CD14-positive monocyte (primary cell): ENCODE measurements at regions not wholly inside any gene's neighbourhood (a gene's known extent, or its start where the extent isn't known, plus 50 kb on each side); places are given as distances from the start of the nearest gene placed in this dataset.
"Not testable (repeated sequence)": the region's sequence is repeated elsewhere in the genome, so short reads cannot be mapped to it uniquely, and the experiment has no call there.

Experiments
- DNase-seq, 3 donors: peaks; one replicate each; pipeline ENCODE4 v3.0.0-alpha.2; 2011 to 2022
- H2AFZ ChIP-seq: 2 replicates; pipeline ENCODE4 v1.6.0; 2012; ENCODE audit warnings: mild to moderate bottlenecking, low read depth, low read length, inconsistent platforms; ENCODE audit not compliant: insufficient read depth, poor library complexity, severe bottlenecking
- H3K27ac ChIP-seq, 2 donors: 1 replicate in 1 of 2; 2 replicates in 1 of 2; pipeline ENCODE4 v1.5.1; 2012 to 2013; ENCODE audit warnings: low read length in 2 of 2, control low read depth in 1 of 2, inconsistent platforms in 1 of 2, low read depth in 1 of 2, mild to moderate bottlenecking in 1 of 2
- H3K27me3 ChIP-seq, 2 donors: one replicate each; pipeline versions ENCODE4 v1.6.0 to v1.6.1; 2011 to 2013; ENCODE audit warnings: low read length in 2 of 2; ENCODE audit not compliant: control insufficient read depth in 2 of 2, insufficient read depth in 2 of 2
- H3K36me3 ChIP-seq, 2 donors: replicated peaks in 1 of 2; 1 replicate in 1 of 2; 2 replicates in 1 of 2; pipeline versions ENCODE4 v1.5.1 to v1.6.1; 2012 to 2013; ENCODE audit warnings: low read length in 2 of 2, control low read depth in 1 of 2, inconsistent platforms in 1 of 2, mild to moderate bottlenecking in 1 of 2; ENCODE audit not compliant: insufficient read depth in 2 of 2, control insufficient read depth in 1 of 2
- H3K4me1 ChIP-seq, 2 donors: 1 replicate in 1 of 2; 2 replicates in 1 of 2; pipeline versions ENCODE4 v1.5.1 to v1.6.1; 2012 to 2013; ENCODE audit warnings: low read length in 2 of 2, control low read depth in 1 of 2, inconsistent platforms in 1 of 2, mild to moderate bottlenecking in 1 of 2, moderate library complexity in 1 of 2; ENCODE audit not compliant: insufficient read depth in 2 of 2, control insufficient read depth in 1 of 2
- H3K4me2 ChIP-seq: replicated peaks from 2 replicates; pipeline ENCODE3; 2012; ENCODE audit warnings: low read length, moderate library complexity, mild to moderate bottlenecking; ENCODE audit not compliant: poor library complexity, severe bottlenecking; ENCODE audit errors: extremely low read depth
- H3K4me3 ChIP-seq, 3 experiments: fragments of 200-600 bp in 1 of 3; sonication (generic) in 1 of 3; replicated peaks in 1 of 3; 1 replicate in 2 of 3; 2 replicates in 1 of 3; pipeline ENCODE4 v1.5.1; 2011 to 2013; ENCODE audit warnings: low read length in 3 of 3, mild to moderate bottlenecking in 3 of 3, control low read depth in 2 of 3, low read depth in 2 of 3, inconsistent platforms in 1 of 3, moderate library complexity in 1 of 3
- H3K79me2 ChIP-seq: 2 replicates; pipeline ENCODE4 v1.6.0; 2012; ENCODE audit warnings: mild to moderate bottlenecking, control low read depth, inconsistent platforms, low read length, moderate library complexity; ENCODE audit not compliant: insufficient read depth
- H3K9ac ChIP-seq: 2 replicates; pipeline ENCODE4 v1.6.0; 2017; ENCODE audit warnings: low read length, mild to moderate bottlenecking; ENCODE audit not compliant: insufficient read depth, poor library complexity, severe bottlenecking
- H3K9me3 ChIP-seq, 2 donors: replicated peaks in 1 of 2; 1 replicate in 1 of 2; 2 replicates in 1 of 2; pipeline versions ENCODE4 v1.5.1 to v1.6.1; 2012 to 2013; ENCODE audit warnings: low read length in 2 of 2, control low read depth in 1 of 2; ENCODE audit not compliant: control insufficient read depth in 1 of 2, insufficient read depth in 1 of 2
- H4K20me1 ChIP-seq: 2 replicates; pipeline ENCODE4 v1.6.0; 2012; ENCODE audit warnings: mild to moderate bottlenecking, low read length, control low read depth, moderate library complexity; ENCODE audit not compliant: insufficient read depth
- H3K27ac Mint-ChIP-seq, 7 donors: one replicate each; pipeline ENCODE4 v1.8.0; 2020; ENCODE audit warnings: mild to moderate bottlenecking in 7 of 7, mixed read lengths in 7 of 7, moderate library complexity in 6 of 7, inconsistent platforms in 2 of 7
- H3K27me3 Mint-ChIP-seq, 3 donors: one replicate each; pipeline ENCODE4 v1.8.0; 2021 to 2022; ENCODE audit warnings: low read depth in 3 of 3, mild to moderate bottlenecking in 3 of 3, mixed read lengths in 3 of 3, moderate library complexity in 3 of 3, inconsistent platforms in 1 of 3
- H3K36me3 Mint-ChIP-seq, 2 donors: one replicate each; pipeline ENCODE4 v1.8.0; 2020; ENCODE audit warnings: mixed read lengths in 2 of 2, inconsistent platforms in 1 of 2, mild to moderate bottlenecking in 1 of 2
- H3K4me1 Mint-ChIP-seq: one replicate; pipeline ENCODE4 v1.8.0; 2020; ENCODE audit warnings: mild to moderate bottlenecking, mixed read lengths
- H3K4me3 Mint-ChIP-seq, 2 donors: one replicate each; pipeline ENCODE4 v1.8.0; 2020; ENCODE audit warnings: mild to moderate bottlenecking in 2 of 2, mixed read lengths in 2 of 2, moderate library complexity in 1 of 2
- H3K9me3 Mint-ChIP-seq, 7 donors: one replicate each; pipeline ENCODE4 v1.8.0; 2020 to 2022; ENCODE audit warnings: mixed read lengths in 7 of 7, mild to moderate bottlenecking in 6 of 7, moderate library complexity in 6 of 7, inconsistent platforms in 2 of 7
- WGBS: methylation state at CpG from one replicate; pipeline ENCODE4 v1.1.5; 2013; ENCODE audit warnings: missing lambda C conversion rate; ENCODE audit not compliant: insufficient coverage; 5-methylcytosine and 5-hydroxymethylcytosine counted together
- intact Hi-C, 2 donors: fragments of 100-400 bp; cut with micrococcal nuclease; formaldehyde crosslinking; loops; one replicate each; pipeline versions ENCODE4 v1.15.0 to v1.15.1; 2023
- TF ChIP-seq, protein P1 (sequence below): fragments of 200-600 bp; IDR thresholded peaks from one replicate; pipeline ENCODE4 v1.8.0; 2022; ENCODE audit warnings: antibody characterized with exemption, mild to moderate bottlenecking

DNA sequence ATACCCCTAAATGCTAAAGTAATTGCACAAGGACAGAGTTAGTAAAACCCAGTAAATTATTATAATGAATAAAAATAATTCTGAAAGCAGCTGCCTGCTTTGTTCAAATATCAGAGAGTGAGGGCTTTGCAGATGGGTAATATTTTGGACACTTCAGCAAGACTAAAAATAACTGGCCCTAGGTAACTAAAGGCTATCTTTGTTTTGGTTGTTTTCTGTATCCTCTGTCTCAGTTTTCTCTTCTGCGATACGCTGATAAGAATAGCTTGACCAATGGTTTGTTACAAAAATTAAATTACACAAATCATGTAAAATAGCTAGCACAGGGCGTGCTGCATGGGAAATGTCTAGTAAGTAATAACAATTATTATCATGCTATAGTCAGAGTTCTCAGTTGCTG is 204.7 kb downstream of the FGFR2 start:
- no peaks in the 10 kb centered on the region for H4K20me1 ChIP-seq
- H3K27me3 Mint-ChIP-seq = peaks cover 1 to 7% (median 4%) of the 10 kb centered on the region in 3 donors
- no peak overlapping the region for H2AFZ ChIP-seq
- H3K4me3 ChIP-seq = no peak overlapping the region
- no peaks in the 10 kb centered on the region for H3K9me3 ChIP-seq
- no peaks in the 10 kb centered on the region for H3K36me3 Mint-ChIP-seq
- no peak for DNase-seq
- no peak overlapping the region for H3K4me2 ChIP-seq
- TF ChIP-seq, protein P1, sequence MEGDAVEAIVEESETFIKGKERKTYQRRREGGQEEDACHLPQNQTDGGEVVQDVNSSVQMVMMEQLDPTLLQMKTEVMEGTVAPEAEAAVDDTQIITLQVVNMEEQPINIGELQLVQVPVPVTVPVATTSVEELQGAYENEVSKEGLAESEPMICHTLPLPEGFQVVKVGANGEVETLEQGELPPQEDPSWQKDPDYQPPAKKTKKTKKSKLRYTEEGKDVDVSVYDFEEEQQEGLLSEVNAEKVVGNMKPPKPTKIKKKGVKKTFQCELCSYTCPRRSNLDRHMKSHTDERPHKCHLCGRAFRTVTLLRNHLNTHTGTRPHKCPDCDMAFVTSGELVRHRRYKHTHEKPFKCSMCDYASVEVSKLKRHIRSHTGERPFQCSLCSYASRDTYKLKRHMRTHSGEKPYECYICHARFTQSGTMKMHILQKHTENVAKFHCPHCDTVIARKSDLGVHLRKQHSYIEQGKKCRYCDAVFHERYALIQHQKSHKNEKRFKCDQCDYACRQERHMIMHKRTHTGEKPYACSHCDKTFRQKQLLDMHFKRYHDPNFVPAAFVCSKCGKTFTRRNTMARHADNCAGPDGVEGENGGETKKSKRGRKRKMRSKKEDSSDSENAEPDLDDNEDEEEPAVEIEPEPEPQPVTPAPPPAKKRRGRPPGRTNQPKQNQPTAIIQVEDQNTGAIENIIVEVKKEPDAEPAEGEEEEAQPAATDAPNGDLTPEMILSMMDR = no peak
- H3K27ac Mint-ChIP-seq = no peak overlapping the region
- intact Hi-C loops = no loop called here
- H3K79me2 ChIP-seq = no peaks in the 10 kb centered on the region
- no peaks in the 10 kb centered on the region for H3K36me3 ChIP-seq
- H3K4me1 Mint-ChIP-seq = no peaks in the 10 kb centered on the region
- H3K9ac ChIP-seq = no peak overlapping the region
- H3K4me3 Mint-ChIP-seq = no peak overlapping the region
- H3K27me3 ChIP-seq = no peaks in the 10 kb centered on the region
- H3K4me1 ChIP-seq = no peaks in the 10 kb centered on the region
- H3K27ac ChIP-seq = no peak overlapping the region
- peaks cover 0 to 5% (median 0%) of the 10 kb centered on the region in 7 donors for H3K9me3 Mint-ChIP-seq
- no CpG with 5 or more reads among the region's 3 CpGs for WGBS

DNA sequence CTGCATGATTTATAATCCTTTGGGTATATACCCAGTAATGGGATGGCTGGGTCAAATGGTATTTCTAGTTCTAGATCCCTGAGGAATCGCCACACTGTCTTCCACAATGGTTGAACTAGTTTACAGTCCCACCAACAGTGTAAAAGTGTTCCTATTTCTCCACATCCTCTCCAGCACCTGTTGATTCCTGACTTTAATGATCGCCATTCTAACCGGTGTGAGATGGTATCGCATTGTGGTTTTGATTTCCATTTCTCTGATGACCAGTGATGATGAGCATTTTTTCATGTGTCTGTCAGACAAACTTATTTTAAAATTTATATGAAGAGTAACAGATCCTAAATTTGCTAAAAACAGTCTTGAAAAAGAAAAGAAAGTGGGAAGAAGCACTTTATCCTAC is 197.7 kb downstream of the FGFR2 start:
- H3K27ac Mint-ChIP-seq, H3K9me3 ChIP-seq, H3K4me3 Mint-ChIP-seq, H3K27ac ChIP-seq, H3K36me3 Mint-ChIP-seq, H3K79me2 ChIP-seq, H3K27me3 Mint-ChIP-seq, H3K4me2 ChIP-seq, H2AFZ ChIP-seq, H3K4me3 ChIP-seq, H3K36me3 ChIP-seq, H3K4me1 ChIP-seq, DNase-seq, H3K9ac ChIP-seq, H4K20me1 ChIP-seq, H3K9me3 Mint-ChIP-seq, intact Hi-C loops, H3K4me1 Mint-ChIP-seq, H3K27me3 ChIP-seq: not testable (repeated sequence)
- no CpG with 5 or more reads among the region's 4 CpGs for WGBS
